ENCODE measurements at regions not wholly inside any gene's neighbourhood (a gene's known extent, or its start where the extent isn't known, plus 50 kb on each side); places are given as distances from the start of the nearest gene placed in this dataset.

- no peak for TF ChIP-seq EHMT2 (IDR thresholded peaks at IDR 0.05; ENCODE audit: low read depth)
Measured at GRCh38 chr15:87522997-87523396, 733.5 kb downstream of the NTRK3 start (continued).

- DNase-seq (ENCODE audit: low read depth in 1 of 2, low spot score in 1 of 2) = no peak
- POLR2A ChIA-PET = no interaction called here
- FAIRE-seq = no peak
Measured at GRCh38 chr15:87518957-87519356, 737.6 kb downstream of the NTRK3 start.

GRCh38 chr15:87508086-87508485 is 748.5 kb downstream of the NTRK3 start:
- no peak for ATAC-seq

More at GRCh38 chr15:87518957-87519356, 737.6 kb downstream of the NTRK3 start:
- no peak for ATAC-seq
- no peaks in the 10 kb centered on the region for H3K4me1 ChIP-seq
- H3K4me2 ChIP-seq = no peak overlapping the region
- no peak for TF ChIP-seq ZNF302 (CRISPR knock-in tag; IDR thresholded peaks at IDR 0.05)
- TF ChIP-seq USF2 (IDR thresholded peaks at IDR 0.05) = no peak
- TF ChIP-seq ZC3H11A (IDR thresholded peaks at IDR 0.05) = no peak
- TF ChIP-seq ZSCAN20 (CRISPR knock-in tag; IDR thresholded peaks at IDR 0.05) = no peak
- no peak for TF ChIP-seq TFCP2L1 (CRISPR knock-in tag; IDR thresholded peaks at IDR 0.05)
- no peak for TF ChIP-seq GATA3 (IDR thresholded peaks at IDR 0.05; ENCODE audit: borderline replicate concordance)
- TF ChIP-seq ZFP36 (IDR thresholded peaks at IDR 0.05; ENCODE audit: borderline replicate concordance, partially characterized antibody) = no peak
- TF ChIP-seq HOXB5 (CRISPR knock-in tag; IDR thresholded peaks at IDR 0.05) = no peak
- no peak for TF ChIP-seq RNF2 (IDR thresholded peaks at IDR 0.05; ENCODE audit: borderline replicate concordance, low read depth)
- TF ChIP-seq SMC3 (IDR thresholded peaks at IDR 0.05) = no peak
- TF ChIP-seq HEYL (CRISPR knock-in tag; IDR thresholded peaks at IDR 0.05) = no peak
- TF ChIP-seq RARB (CRISPR knock-in tag; IDR thresholded peaks at IDR 0.05) = no peak
- no peak for TF ChIP-seq PBX3 (IDR thresholded peaks at IDR 0.05)
- TF ChIP-seq KDM1A (IDR thresholded peaks at IDR 0.05; ENCODE audit: low read depth) = no peak
- TF ChIP-seq HOXB13 (CRISPR knock-in tag; IDR thresholded peaks at IDR 0.05; ENCODE audit: low read depth) = no peak
- TF ChIP-seq FOXS1 (CRISPR knock-in tag; IDR thresholded peaks at IDR 0.05) = no peak
- TF ChIP-seq MAX (IDR thresholded peaks at IDR 0.05) = no peak
- WGBS (ENCODE audit: missing lambda C conversion rate) = 0% methylated on average over 3 of the region's 3 CpGs
- no peak overlapping the region for H3K4me3 ChIP-seq
- no peak overlapping the region for H3K27ac ChIP-seq
- no peaks in the 10 kb centered on the region for H3K9me3 ChIP-seq
- CTCF ChIA-PET = interaction anchor here (1.5 kb wide), 1 partner anchor 931 kb away, joined by 5 read pairs; no protein-coding TSS in a partner anchor

More at GRCh38 chr15:87508086-87508485, 748.5 kb downstream of the NTRK3 start:
- DNase-seq (ENCODE audit: low read depth in 1 of 2, low spot score in 1 of 2) = no peak
- TF ChIP-seq PBX3 (IDR thresholded peaks at IDR 0.05) (no peak), RNF2 (IDR thresholded peaks at IDR 0.05; ENCODE audit: borderline replicate concordance, low read depth) (no peak), NFE2L2 (conservative IDR thresholded peaks at IDR 0.05; ENCODE audit: low read length) (no peak), GATA3 (IDR thresholded peaks at IDR 0.05; ENCODE audit: borderline replicate concordance) (no peak), NPAS2 (CRISPR knock-in tag; IDR thresholded peaks at IDR 0.05; ENCODE audit: borderline replicate concordance) (no peak), RFX5 (IDR thresholded peaks at IDR 0.05) (no peak), PHF8 (IDR thresholded peaks at IDR 0.05; ENCODE audit: borderline replicate concordance, low read depth) (no peak), SMC3 (IDR thresholded peaks at IDR 0.05) (no peak), KDM5A (IDR thresholded peaks at IDR 0.05) (no peak), CEBPB (IDR thresholded peaks at IDR 0.05) (no peak), HMGXB4 (CRISPR knock-in tag; IDR thresholded peaks at IDR 0.05; ENCODE audit: borderline replicate concordance) (no peak), CBX8 (IDR thresholded peaks at IDR 0.05) (no peak), ESRRA (IDR thresholded peaks at IDR 0.05; ENCODE audit: borderline replicate concordance, low read length) (no peak), EHMT2 (IDR thresholded peaks at IDR 0.05; ENCODE audit: low read depth) (no peak), MAFK (IDR thresholded peaks at IDR 0.05; ENCODE audit: partially characterized antibody) (no peak)
- 4% methylated on average over 2 of the region's 2 CpGs for WGBS (ENCODE audit: missing lambda C conversion rate)
- Histone ChIP-seq H3K27ac (no peak overlapping the region), H3K4me2 (no peak overlapping the region), H3K4me3 (no peak overlapping the region), H3K9me3 (peaks cover 5% of the 10 kb centered on the region; the same call in 2 of the 3 replicates), H3K4me1 (no peaks in the 10 kb centered on the region)
- CTCF ChIA-PET = no interaction called here
- FAIRE-seq = no peak
- POLR2A ChIA-PET = no interaction called here
